ENCODE measurements at regions not wholly inside any gene's neighbourhood (a gene's known extent, or its start where the extent isn't known, plus 50 kb on each side); places are given as distances from the start of the nearest gene placed in this dataset.
A peak's percentile ranks its signal among the peaks of the same experiment; 100 is the strongest.

GRCh38 chr13:29947839-29948238 is 97.4 kb upstream of the UBL3 start:
- DNase-seq: no peak

DNA sequence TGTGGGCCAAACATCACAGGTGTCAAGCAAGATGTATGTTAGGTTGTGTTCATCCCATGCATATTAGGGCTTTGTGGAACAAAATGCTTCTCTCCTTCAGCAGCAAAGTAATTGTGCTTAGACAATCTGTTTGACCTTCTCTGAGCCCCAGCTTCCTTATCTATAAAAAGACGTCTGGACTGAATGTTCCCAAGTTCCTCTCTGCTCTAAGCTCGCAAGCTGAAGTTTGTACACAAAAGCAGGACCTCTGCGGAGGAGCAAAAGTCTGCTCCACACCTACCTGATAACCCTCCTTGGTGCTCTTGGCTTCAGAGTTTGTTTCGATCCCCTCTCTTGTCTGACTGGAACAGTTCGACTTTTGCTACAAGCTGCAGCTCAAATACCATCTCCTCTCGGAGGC is 95.7 kb upstream of the UBL3 start:
- DNase-seq: no peak

- DNase-seq: no peak
Measured at GRCh38 chr13:29943686-29944085, 93.3 kb upstream of the UBL3 start.

- no peak for DNase-seq
Measured at GRCh38 chr13:29943273-29943672, 92.9 kb upstream of the UBL3 start.

GRCh38 chr13:29940715-29941114 is 90.3 kb upstream of the UBL3 start:
- no peak for DNase-seq

- no peak for DNase-seq
Measured at GRCh38 chr13:29939158-29939557, 88.7 kb upstream of the UBL3 start.

GRCh38 chr13:29937841-29938240 is 87.4 kb upstream of the UBL3 start:
- no peak for DNase-seq

DNA sequence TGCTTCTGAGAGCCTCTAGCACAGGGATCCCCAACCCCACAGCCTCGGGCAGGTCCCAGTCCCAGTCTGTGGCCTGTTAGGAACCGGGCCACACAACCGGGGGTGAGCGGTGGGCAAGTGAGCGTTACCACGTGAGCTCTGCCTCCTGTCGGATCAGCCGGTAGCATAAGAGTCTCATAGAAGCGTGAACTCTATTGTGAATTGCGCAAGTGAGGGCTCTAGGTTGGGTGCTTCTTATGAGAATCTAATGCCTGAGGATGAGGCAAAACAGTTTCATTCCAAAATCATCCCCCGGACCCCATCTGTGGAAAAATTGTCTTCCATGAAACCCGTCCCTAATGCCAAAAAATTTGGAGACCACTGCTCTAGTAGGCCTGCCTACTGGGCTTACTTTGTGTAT is 87.0 kb upstream of the UBL3 start:
- no peak for DNase-seq

DNA sequence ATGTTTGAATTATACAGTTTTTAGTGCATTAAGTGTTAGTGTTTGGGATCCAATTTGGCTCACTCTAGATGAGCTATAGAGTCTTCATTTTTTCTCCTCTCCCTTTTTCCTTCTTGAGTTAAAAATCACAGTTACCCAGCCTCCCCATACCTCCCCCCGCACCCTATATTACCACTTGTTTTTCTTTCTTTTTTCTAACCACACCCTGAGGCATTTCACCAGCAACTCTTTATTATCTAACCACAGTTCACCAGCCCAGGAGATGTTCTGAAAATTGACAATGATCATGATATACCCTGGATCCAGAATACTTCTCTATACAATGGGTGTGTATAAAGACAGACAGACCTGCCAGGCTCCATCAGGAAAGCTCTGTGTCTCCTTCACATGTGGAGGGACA is 86.5 kb upstream of the UBL3 start:
- no peak for DNase-seq

DNA sequence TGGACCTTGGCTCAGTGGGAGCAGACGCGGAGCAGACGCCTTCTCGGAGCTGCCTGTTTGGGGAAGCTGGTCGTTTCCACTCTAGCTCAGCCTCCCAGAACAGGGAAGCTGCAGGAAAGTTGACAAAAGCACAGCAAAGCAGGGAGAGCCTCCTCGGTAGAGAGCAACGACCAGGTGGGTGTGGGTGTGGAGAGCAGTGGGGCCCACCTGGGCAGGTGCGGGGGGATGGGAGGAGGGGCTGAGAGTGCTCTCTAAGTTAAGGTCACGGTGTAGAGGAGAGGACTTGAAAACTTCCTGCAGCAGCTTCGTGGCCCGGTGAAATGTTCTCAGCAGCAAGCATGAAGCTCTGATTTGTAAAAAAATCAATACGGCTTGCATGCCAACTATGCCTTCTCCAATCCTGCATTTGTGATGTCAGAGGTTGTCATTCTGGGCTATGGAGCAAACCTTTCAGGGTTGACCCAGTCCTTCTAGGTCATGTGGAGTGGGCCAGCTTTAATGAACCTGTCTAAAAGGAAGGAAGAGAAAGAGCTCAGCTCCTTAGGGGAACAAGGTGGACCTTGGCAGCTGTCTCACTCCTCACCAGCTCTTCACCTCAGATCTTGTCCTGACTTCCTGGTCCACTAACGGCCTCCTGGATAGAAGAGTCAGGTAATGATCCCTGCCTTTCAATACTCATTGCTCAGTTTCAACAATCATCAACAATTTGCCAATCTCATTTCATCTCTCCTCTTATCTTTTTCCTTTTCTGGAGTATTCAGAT is 85.8 kb upstream of the UBL3 start:
- DNase-seq: no peak

DNA sequence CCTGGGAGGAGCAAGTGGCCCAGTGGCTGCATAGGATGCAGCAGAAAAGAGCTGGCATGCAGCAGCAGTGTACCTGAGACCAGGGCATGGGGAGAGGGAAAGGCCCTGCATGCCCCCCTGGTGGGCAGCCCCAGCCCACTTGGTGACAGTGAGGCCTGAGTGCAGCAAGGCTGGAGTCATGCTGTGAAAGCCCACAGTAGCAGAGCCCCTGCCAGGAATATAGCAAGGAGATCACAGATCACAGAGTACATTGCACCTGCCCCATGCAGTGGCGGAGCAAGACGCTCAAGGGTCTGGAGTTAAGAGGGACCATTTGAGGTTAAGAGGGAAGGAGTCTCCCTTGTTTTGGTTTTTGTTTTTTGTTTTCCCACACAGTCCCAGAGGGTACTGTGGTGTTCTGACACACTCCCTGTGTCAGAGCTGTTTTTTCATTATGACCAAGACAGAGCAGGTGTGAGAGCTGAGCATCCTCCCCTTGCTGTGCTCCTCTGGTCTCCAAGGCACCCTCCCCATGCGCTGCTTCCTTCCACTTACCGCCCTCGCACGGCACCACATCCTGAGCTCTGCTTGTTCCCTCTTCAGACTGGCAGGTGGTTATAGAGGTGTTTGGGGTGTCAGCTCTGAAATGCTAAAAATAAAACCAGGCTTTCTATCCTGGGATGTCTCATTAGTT is 85.0 kb upstream of the UBL3 start:
- peak in 1 of 2 donors; percentile 16 for DNase-seq

DNA sequence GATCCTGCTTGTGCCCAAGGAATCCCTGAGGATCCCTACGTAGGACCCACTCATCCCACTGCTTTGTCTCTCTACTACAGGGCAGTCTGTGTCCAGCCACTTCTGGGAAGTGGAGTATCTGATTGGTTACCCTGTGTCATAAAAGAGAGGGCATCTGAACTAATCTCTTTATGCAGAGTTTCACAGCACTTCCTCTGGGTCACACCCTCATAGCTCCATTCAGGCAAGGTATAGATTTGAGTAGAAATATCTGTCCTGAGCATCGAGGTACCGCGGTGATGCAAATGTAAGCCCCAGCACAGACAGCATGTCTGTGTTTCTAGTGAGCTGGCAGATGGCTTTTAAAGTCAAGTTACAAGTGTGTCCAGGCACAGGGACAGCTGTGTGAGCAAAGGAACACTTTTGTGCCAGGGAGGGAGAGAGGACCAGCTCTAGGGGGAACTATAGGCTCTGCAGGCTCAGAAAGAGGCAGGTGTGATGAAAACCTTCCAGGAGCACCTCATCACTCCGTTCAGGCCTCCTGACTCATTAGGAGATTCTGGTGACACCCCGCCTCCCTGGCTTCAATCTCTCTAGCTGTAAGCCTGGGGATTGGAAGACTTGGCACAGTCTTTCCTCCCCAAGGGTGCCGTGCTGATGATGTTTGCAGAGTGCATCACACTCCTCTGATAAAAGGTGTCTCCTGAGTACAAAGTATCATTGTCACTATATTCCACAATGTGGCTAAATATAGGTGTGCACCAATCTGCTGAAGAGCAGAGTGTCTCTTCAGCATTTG is 84.3 kb upstream of the UBL3 start:
- no peak for DNase-seq

DNA sequence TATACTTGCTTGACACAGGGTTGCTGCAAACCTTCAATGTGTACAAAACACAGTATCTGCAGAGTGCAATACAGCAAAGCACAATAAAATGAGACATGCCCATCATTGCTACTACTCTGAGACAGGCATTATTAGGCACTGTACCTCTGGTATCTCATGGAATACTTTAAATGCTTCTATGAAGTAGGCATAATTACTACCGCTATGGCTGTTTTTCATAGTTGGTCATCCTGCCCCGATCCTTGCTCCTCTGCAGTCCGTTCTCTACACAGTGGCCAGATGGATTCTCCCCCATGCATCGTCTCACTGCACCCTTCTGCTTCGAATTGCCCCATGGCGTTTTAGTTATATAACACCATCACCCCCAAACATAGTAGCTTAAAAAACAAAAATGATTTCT is 83.0 kb upstream of the UBL3 start:
- no peak for DNase-seq

- no peak for DNase-seq
Measured at GRCh38 chr13:29931696-29932095, 81.3 kb upstream of the UBL3 start.

DNA sequence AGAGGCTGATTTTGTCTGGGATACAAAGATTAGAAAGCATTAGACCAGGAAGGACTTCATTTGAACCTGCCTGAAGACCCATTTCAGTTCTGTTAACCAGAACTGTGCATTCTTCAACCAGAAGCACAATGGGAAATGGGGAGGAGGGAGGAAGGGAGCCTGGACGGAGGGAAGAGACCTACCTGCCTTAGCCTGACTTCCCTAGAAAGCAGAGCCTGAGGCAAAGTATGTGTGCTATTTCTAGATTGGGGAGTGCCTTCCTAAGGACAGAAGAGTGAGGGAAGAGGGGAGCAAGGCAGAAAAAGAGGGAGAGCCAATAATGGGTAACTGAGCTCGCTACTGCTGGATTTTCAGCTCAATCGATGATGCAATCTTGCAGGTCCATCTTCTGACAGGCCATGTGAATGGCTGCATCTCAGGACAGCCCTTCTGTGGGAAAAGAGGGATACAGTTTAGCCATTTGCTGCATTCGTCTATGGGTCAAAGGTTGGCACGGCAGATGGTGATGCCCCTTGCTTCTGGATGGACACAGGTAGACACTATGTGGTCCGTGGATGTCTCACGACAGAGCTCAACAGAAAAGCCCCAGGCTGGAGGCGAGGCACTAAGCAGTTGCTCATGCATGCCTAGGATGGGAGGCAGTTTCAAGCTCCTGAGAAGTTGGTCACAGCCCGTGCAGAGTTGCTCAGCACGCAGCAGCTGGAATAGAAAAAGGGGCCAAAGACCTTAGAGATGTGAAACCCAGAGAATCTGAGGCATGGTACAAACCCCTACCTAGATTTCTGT is 78.8 kb upstream of the UBL3 start:
- DNase-seq: no peak

GRCh38 chr13:29926098-29926476 is 75.7 kb upstream of the UBL3 start:
- DNase-seq: no peak

DNA sequence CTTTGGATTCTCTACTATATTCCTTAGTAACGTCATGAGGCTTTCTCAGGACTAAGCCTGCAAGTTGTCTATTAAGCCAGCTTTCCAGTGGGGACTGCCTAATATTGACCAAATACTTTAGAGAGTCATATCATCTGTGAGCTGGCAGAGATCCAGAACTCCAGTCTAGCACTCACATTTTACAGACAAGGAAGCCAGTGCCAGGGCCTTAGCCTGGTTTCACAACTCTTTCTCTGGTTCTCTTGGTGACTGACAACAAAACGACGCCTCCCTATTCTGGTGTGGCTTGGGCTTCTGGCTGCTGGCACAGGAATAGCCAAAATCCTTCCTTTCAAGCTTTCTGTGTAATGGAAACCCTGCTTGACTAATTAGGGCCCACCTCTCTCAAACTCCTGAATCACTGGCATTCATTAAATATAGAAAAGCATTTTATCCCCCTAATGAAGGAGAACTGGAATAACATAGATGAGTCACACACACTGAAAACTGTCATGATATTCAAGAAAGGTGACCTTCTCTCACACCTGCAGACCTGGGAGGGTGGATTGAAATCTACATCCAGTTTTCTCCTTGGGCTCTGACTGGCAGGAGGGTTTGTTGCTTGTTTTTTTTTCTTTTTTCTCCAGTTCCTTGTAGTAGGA is 75.2 kb upstream of the UBL3 start:
- no peak for DNase-seq

DNA sequence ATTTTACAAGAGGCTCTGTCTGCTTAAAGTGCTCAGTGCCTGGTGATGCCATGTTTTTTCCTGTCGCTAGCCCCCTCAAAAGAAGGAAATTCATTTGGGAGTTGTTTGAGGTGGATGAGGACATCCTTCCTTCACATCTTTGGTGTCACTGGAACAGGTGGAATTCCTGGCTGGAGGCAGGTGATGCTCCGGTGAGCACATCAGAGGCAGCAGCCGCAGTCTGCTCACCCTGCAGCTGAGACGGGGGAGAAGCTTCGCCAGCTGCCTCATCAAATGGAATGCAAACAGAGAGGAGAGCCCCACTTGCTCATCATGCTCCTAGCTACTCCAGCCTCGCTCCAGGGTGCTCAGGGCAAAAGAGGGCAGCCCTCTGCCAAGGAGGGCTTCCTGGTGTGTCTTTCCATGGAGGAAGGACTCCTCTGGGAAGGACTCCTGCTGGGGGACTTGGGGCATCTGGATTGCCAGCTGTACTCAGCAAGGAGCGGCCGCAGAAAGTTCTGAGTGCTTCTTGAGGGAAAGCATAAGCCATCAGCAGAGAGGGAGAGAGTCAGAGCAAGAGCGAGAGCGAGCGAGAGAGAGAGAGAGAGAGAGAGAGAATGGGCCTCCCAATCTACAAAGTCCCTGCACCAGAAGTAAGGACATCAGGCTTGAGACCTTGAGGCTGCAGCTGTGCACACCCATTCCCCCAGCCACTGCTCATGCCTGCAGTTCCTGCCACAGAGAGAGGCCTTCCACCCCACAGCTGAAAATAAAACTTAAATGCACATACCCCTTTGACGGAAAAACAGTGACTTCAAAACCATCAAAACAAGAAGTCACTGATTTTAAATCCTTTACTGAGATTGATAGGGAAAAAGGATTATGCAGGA is 74.3 kb upstream of the UBL3 start:
- DNase-seq: no peak

DNA sequence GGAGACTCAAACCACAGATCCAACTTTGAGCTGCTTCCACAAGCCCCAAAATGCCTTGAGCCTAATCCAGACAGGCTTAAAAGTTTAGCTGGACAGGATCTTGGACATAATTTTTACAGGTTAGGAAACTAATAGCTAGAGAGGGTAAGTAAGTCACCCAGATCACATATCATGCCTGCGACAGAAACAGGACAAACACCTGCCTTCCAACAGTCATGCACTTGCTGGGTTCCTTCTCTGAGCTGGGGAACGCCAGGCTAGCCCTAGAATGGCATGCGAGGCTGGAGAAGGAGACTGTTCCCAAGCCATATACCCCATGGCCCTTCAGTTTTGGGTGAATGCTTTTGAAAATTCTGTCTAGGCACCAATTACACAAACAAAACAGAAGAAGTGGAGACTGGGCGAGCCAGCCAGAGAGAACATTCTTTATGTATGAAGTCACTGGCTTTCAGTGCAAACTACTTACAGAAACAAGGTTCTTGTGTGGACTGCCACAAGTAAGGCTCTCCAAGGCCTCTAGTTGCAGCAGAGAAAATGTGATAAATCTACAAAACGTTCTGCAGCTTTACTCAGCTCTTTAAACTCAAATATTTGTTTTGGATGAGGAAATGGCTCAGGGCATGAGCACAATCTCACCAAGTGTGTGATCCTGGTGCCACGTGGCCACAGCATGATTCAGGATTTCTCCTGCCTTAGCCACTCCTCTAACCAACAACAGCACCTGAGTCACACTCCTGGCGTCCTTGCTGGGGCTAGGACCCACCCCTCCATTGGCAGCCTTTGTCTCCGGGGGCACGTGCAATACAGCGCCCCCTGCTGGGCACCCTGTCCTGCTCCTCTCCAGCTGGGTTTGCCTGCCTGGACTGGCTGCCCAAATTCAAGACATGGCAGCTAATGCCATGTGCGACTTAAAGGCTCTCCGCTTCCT is 73.4 kb upstream of the UBL3 start:
- DNase-seq: peak in 1 of 2 donors; percentile 47

- no peak for DNase-seq
Measured at GRCh38 chr13:29922896-29923295, 72.5 kb upstream of the UBL3 start.

Measured in bone marrow (tissue), 2 donors.